CD14-positive monocyte (primary cell): ENCODE measurements at regions not wholly inside any gene's neighbourhood (a gene's known extent, or its start where the extent isn't known, plus 50 kb on each side); places are given as distances from the start of the nearest gene placed in this dataset.

Experiments used
- DNase-seq, 3 donors: peaks; one replicate each; pipeline ENCODE4 v3.0.0-alpha.2; 2011 to 2022
- H2AFZ ChIP-seq: 2 replicates; pipeline ENCODE4 v1.6.0; 2012; ENCODE audit warnings: mild to moderate bottlenecking, low read depth, low read length, inconsistent platforms; ENCODE audit not compliant: insufficient read depth, poor library complexity, severe bottlenecking
- H3K27ac ChIP-seq, 2 donors: 1 replicate in 1 of 2; 2 replicates in 1 of 2; pipeline ENCODE4 v1.5.1; 2012 to 2013; ENCODE audit warnings: low read length in 2 of 2, control low read depth in 1 of 2, inconsistent platforms in 1 of 2, low read depth in 1 of 2, mild to moderate bottlenecking in 1 of 2
- H3K27me3 ChIP-seq, 2 donors: one replicate each; pipeline versions ENCODE4 v1.6.0 to v1.6.1; 2011 to 2013; ENCODE audit warnings: low read length in 2 of 2; ENCODE audit not compliant: control insufficient read depth in 2 of 2, insufficient read depth in 2 of 2
- H3K36me3 ChIP-seq, 2 donors: replicated peaks in 1 of 2; 1 replicate in 1 of 2; 2 replicates in 1 of 2; pipeline versions ENCODE4 v1.5.1 to v1.6.1; 2012 to 2013; ENCODE audit warnings: low read length in 2 of 2, control low read depth in 1 of 2, inconsistent platforms in 1 of 2, mild to moderate bottlenecking in 1 of 2; ENCODE audit not compliant: insufficient read depth in 2 of 2, control insufficient read depth in 1 of 2
- H3K4me1 ChIP-seq, 2 donors: 1 replicate in 1 of 2; 2 replicates in 1 of 2; pipeline versions ENCODE4 v1.5.1 to v1.6.1; 2012 to 2013; ENCODE audit warnings: low read length in 2 of 2, control low read depth in 1 of 2, inconsistent platforms in 1 of 2, mild to moderate bottlenecking in 1 of 2, moderate library complexity in 1 of 2; ENCODE audit not compliant: insufficient read depth in 2 of 2, control insufficient read depth in 1 of 2
- H3K4me2 ChIP-seq: replicated peaks from 2 replicates; pipeline ENCODE3; 2012; ENCODE audit warnings: low read length, moderate library complexity, mild to moderate bottlenecking; ENCODE audit not compliant: poor library complexity, severe bottlenecking; ENCODE audit errors: extremely low read depth
- H3K4me3 ChIP-seq, 3 experiments: fragments of 200-600 bp in 1 of 3; sonication (generic) in 1 of 3; replicated peaks in 1 of 3; 1 replicate in 2 of 3; 2 replicates in 1 of 3; pipeline ENCODE4 v1.5.1; 2011 to 2013; ENCODE audit warnings: low read length in 3 of 3, mild to moderate bottlenecking in 3 of 3, control low read depth in 2 of 3, low read depth in 2 of 3, inconsistent platforms in 1 of 3, moderate library complexity in 1 of 3
- H3K79me2 ChIP-seq: 2 replicates; pipeline ENCODE4 v1.6.0; 2012; ENCODE audit warnings: mild to moderate bottlenecking, control low read depth, inconsistent platforms, low read length, moderate library complexity; ENCODE audit not compliant: insufficient read depth
- H3K9ac ChIP-seq: 2 replicates; pipeline ENCODE4 v1.6.0; 2017; ENCODE audit warnings: low read length, mild to moderate bottlenecking; ENCODE audit not compliant: insufficient read depth, poor library complexity, severe bottlenecking
- H3K9me3 ChIP-seq, 2 donors: replicated peaks in 1 of 2; 1 replicate in 1 of 2; 2 replicates in 1 of 2; pipeline versions ENCODE4 v1.5.1 to v1.6.1; 2012 to 2013; ENCODE audit warnings: low read length in 2 of 2, control low read depth in 1 of 2; ENCODE audit not compliant: control insufficient read depth in 1 of 2, insufficient read depth in 1 of 2
- H4K20me1 ChIP-seq: 2 replicates; pipeline ENCODE4 v1.6.0; 2012; ENCODE audit warnings: mild to moderate bottlenecking, low read length, control low read depth, moderate library complexity; ENCODE audit not compliant: insufficient read depth
- H3K27ac Mint-ChIP-seq, 7 donors: one replicate each; pipeline ENCODE4 v1.8.0; 2020; ENCODE audit warnings: mild to moderate bottlenecking in 7 of 7, mixed read lengths in 7 of 7, moderate library complexity in 6 of 7, inconsistent platforms in 2 of 7
- H3K27me3 Mint-ChIP-seq, 3 donors: one replicate each; pipeline ENCODE4 v1.8.0; 2021 to 2022; ENCODE audit warnings: low read depth in 3 of 3, mild to moderate bottlenecking in 3 of 3, mixed read lengths in 3 of 3, moderate library complexity in 3 of 3, inconsistent platforms in 1 of 3
- H3K36me3 Mint-ChIP-seq, 2 donors: one replicate each; pipeline ENCODE4 v1.8.0; 2020; ENCODE audit warnings: mixed read lengths in 2 of 2, inconsistent platforms in 1 of 2, mild to moderate bottlenecking in 1 of 2
- H3K4me1 Mint-ChIP-seq: one replicate; pipeline ENCODE4 v1.8.0; 2020; ENCODE audit warnings: mild to moderate bottlenecking, mixed read lengths
- H3K4me3 Mint-ChIP-seq, 2 donors: one replicate each; pipeline ENCODE4 v1.8.0; 2020; ENCODE audit warnings: mild to moderate bottlenecking in 2 of 2, mixed read lengths in 2 of 2, moderate library complexity in 1 of 2
- H3K9me3 Mint-ChIP-seq, 7 donors: one replicate each; pipeline ENCODE4 v1.8.0; 2020 to 2022; ENCODE audit warnings: mixed read lengths in 7 of 7, mild to moderate bottlenecking in 6 of 7, moderate library complexity in 6 of 7, inconsistent platforms in 2 of 7
- WGBS: methylation state at CpG from one replicate; pipeline ENCODE4 v1.1.5; 2013; ENCODE audit warnings: missing lambda C conversion rate; ENCODE audit not compliant: insufficient coverage; 5-methylcytosine and 5-hydroxymethylcytosine counted together
- intact Hi-C, 2 donors: fragments of 100-400 bp; cut with micrococcal nuclease; formaldehyde crosslinking; loops; one replicate each; pipeline versions ENCODE4 v1.15.0 to v1.15.1; 2023
- TF ChIP-seq, protein P1 (sequence below): fragments of 200-600 bp; IDR thresholded peaks from one replicate; pipeline ENCODE4 v1.8.0; 2022; ENCODE audit warnings: antibody characterized with exemption, mild to moderate bottlenecking

GRCh38 chr13:106115081-106115480 lies 420.4 kb downstream of the EFNB2 start:
- Mint-ChIP-seq H3K9me3 (peaks cover 0 to 8% (median 2%) of the 10 kb centered on the region in 7 donors), H3K4me1 (no peaks in the 10 kb centered on the region), H3K4me3 (no peak overlapping the region), H3K27ac (no peak overlapping the region), H3K27me3 (no peaks in the 10 kb centered on the region), H3K36me3 (no peaks in the 10 kb centered on the region)
- Histone ChIP-seq H3K27me3 (no peaks in the 10 kb centered on the region), H3K9ac (no peak overlapping the region), H3K79me2 (no peaks in the 10 kb centered on the region), H3K4me1 (no peaks in the 10 kb centered on the region), H3K36me3 (no peaks in the 10 kb centered on the region), H4K20me1 (no peaks in the 10 kb centered on the region), H3K27ac (no peak overlapping the region), H3K4me2 (no peak overlapping the region), H3K9me3 (no peaks in the 10 kb centered on the region), H3K4me3 (no peak overlapping the region), H2AFZ (no peak overlapping the region)
- TF ChIP-seq, protein P1, sequence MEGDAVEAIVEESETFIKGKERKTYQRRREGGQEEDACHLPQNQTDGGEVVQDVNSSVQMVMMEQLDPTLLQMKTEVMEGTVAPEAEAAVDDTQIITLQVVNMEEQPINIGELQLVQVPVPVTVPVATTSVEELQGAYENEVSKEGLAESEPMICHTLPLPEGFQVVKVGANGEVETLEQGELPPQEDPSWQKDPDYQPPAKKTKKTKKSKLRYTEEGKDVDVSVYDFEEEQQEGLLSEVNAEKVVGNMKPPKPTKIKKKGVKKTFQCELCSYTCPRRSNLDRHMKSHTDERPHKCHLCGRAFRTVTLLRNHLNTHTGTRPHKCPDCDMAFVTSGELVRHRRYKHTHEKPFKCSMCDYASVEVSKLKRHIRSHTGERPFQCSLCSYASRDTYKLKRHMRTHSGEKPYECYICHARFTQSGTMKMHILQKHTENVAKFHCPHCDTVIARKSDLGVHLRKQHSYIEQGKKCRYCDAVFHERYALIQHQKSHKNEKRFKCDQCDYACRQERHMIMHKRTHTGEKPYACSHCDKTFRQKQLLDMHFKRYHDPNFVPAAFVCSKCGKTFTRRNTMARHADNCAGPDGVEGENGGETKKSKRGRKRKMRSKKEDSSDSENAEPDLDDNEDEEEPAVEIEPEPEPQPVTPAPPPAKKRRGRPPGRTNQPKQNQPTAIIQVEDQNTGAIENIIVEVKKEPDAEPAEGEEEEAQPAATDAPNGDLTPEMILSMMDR = no peak
- no peak for DNase-seq
- intact Hi-C loops = no loop called here
- WGBS = no CpG with 5 or more reads among the region's 2 CpGs

GRCh38 chr13:106113796-106114195 lies 421.7 kb downstream of the EFNB2 start:
- Histone ChIP-seq H2AFZ (no peak overlapping the region), H4K20me1 (no peaks in the 10 kb centered on the region), H3K36me3 (no peaks in the 10 kb centered on the region), H3K4me2 (no peak overlapping the region), H3K4me1 (no peaks in the 10 kb centered on the region), H3K9me3 (no peaks in the 10 kb centered on the region), H3K79me2 (no peaks in the 10 kb centered on the region), H3K27ac (no peak overlapping the region), H3K27me3 (no peaks in the 10 kb centered on the region), H3K9ac (no peak overlapping the region), H3K4me3 (no peak overlapping the region)
- no CpG with 5 or more reads among the region's 1 CpG for WGBS
- DNase-seq = no peak
- no peak overlapping the region for H3K4me3 Mint-ChIP-seq
- no peaks in the 10 kb centered on the region for H3K36me3 Mint-ChIP-seq
- H3K27ac Mint-ChIP-seq = no peak overlapping the region
- TF ChIP-seq, protein P1 = no peak
- intact Hi-C loops = no loop called here
- H3K4me1 Mint-ChIP-seq = no peaks in the 10 kb centered on the region
- peaks cover 0 to 7% (median 0%) of the 10 kb centered on the region in 7 donors for H3K9me3 Mint-ChIP-seq
- H3K27me3 Mint-ChIP-seq = no peaks in the 10 kb centered on the region
